ENCODE measurements at regions not wholly inside any gene's neighbourhood (a gene's known extent, or its start where the extent isn't known, plus 50 kb on each side); places are given as distances from the start of the nearest gene placed in this dataset.

DNA sequence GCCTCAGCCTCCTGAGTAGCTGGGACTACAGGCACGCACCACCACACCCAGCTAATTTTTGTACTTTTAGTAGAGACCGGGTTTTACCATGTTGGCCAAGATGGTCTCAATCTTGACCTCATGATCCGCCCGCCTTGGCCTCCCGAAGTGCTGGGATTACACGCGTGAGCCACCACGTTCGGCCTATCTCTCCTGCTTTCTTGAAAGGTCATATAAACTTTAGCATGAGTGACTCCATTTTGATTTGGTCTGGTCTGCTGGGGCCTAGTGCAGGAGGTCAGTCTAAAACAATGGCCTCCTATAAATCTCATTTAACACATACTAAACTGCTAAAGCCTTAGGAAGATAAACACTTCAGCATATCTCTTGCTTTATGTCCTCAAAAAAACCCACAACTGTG is 50.6 kb upstream of the GLDC start:
- TF ChIP-seq, protein P1, sequence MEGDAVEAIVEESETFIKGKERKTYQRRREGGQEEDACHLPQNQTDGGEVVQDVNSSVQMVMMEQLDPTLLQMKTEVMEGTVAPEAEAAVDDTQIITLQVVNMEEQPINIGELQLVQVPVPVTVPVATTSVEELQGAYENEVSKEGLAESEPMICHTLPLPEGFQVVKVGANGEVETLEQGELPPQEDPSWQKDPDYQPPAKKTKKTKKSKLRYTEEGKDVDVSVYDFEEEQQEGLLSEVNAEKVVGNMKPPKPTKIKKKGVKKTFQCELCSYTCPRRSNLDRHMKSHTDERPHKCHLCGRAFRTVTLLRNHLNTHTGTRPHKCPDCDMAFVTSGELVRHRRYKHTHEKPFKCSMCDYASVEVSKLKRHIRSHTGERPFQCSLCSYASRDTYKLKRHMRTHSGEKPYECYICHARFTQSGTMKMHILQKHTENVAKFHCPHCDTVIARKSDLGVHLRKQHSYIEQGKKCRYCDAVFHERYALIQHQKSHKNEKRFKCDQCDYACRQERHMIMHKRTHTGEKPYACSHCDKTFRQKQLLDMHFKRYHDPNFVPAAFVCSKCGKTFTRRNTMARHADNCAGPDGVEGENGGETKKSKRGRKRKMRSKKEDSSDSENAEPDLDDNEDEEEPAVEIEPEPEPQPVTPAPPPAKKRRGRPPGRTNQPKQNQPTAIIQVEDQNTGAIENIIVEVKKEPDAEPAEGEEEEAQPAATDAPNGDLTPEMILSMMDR (IDR thresholded peaks at IDR 0.05) = no peak
- TF ChIP-seq POLR2A (IDR thresholded peaks at IDR 0.05) = no peak

Data from Peyer's patch (tissue), 4 donors.